OCI-LY1 (cell line): ENCODE measurements at regions not wholly inside any gene's neighbourhood (a gene's known extent, or its start where the extent isn't known, plus 50 kb on each side); places are given as distances from the start of the nearest gene placed in this dataset.

ENCODE experiments used
- EZH2 ChIP-seq: fragments of 200-600 bp; sonication (generic), shearing (Covaris generic); IDR thresholded peaks from 2 replicates; pipeline ENCODE4 v1.8.0; 2017; ENCODE audit warnings: borderline replicate concordance, mixed run types, mild to moderate bottlenecking, antibody characterized with exemption, low read length, moderate library complexity, mixed read lengths
- TF ChIP-seq, protein P1 (sequence below): fragments of 200-600 bp; sonication (generic), shearing (Covaris generic); IDR thresholded peaks from 2 replicates; pipeline ENCODE4 v1.5.1; 2017; ENCODE audit warnings: mild to moderate bottlenecking, antibody characterized with exemption, low read length, moderate library complexity, mixed read lengths

DNA sequence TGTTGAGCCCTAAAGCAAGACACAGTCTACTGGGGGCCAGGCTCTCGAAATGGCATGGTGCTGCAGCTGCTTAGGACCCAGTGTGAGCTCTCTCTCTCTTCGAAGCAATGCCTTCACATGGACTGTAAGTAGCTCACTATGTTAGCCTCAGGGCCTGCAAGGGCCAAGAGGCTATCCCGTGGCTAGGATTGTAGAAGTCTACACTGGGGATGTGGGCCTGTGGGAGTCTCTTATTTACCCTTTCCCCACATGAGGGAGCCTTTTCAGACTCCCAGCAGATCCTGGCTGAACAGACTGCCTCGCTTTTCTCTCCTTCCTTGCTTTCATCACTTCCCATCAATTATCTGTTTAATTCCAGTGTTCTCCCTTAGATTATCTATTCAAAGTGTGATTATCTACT is 101.4 kb downstream of the GPR65 start:
- TF ChIP-seq, protein P1, sequence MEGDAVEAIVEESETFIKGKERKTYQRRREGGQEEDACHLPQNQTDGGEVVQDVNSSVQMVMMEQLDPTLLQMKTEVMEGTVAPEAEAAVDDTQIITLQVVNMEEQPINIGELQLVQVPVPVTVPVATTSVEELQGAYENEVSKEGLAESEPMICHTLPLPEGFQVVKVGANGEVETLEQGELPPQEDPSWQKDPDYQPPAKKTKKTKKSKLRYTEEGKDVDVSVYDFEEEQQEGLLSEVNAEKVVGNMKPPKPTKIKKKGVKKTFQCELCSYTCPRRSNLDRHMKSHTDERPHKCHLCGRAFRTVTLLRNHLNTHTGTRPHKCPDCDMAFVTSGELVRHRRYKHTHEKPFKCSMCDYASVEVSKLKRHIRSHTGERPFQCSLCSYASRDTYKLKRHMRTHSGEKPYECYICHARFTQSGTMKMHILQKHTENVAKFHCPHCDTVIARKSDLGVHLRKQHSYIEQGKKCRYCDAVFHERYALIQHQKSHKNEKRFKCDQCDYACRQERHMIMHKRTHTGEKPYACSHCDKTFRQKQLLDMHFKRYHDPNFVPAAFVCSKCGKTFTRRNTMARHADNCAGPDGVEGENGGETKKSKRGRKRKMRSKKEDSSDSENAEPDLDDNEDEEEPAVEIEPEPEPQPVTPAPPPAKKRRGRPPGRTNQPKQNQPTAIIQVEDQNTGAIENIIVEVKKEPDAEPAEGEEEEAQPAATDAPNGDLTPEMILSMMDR = no peak
- no peak for TF ChIP-seq EZH2
